ENCODE measurements at regions not wholly inside any gene's neighbourhood (a gene's known extent, or its start where the extent isn't known, plus 50 kb on each side); places are given as distances from the start of the nearest gene placed in this dataset.

GRCh38 chr7:54906963-54907362 lies 111.9 kb upstream of the EGFR start:
- dilution Hi-C loops (cut with HindIII; ENCODE audit: low sequenced_read_pairs, unreplicated experiment), result no loop called here
- 0 out of 3 replicates have a peak overlapping the region, but pooled peaks have one; percentile 26 for H2BK15ac ChIP-seq (ENCODE audit: low read depth, low read length)
- no peak overlapping the region for H3K9ac ChIP-seq (ENCODE audit: low read depth, low read length)
- H2AK5ac ChIP-seq (ENCODE audit: low read depth, low read length), result peak overlapping the region; percentile 62
- no peak overlapping the region for H2BK120ac ChIP-seq (ENCODE audit: low read depth, low read length)
- no peaks in the 10 kb centered on the region for H3K4me1 ChIP-seq (ENCODE audit: control insufficient read depth, insufficient read depth, low read length)
- ChIA-PET POLR2A (ENCODE audit: unreplicated experiment) (no interaction called here), CTCF (no interaction called here)
- no peaks in the 10 kb centered on the region for H3K36me3 ChIP-seq (ENCODE audit: control insufficient read depth, insufficient read depth, low read length)
- H2AK9ac ChIP-seq (replicated peaks; ENCODE audit: low read depth, low read length, poor library complexity), result no peak overlapping the region
- H3K4me2 ChIP-seq (ENCODE audit: low read depth, low read length), result no peak overlapping the region
- H3K18ac ChIP-seq (ENCODE audit: low read depth, low read length), result no peak overlapping the region
- H4K8ac ChIP-seq (ENCODE audit: low read depth in 2 of 2, low read length in 2 of 2), result no peak overlapping the region
- H3K79me1 ChIP-seq (ENCODE audit: low read depth in 1 of 2, low read length in 2 of 2), result no peaks in the 10 kb centered on the region
- no peak overlapping the region for H2AFZ ChIP-seq (replicated peaks; ENCODE audit: low read length, poor library complexity)
- H3K14ac ChIP-seq (replicated peaks; ENCODE audit: low read depth, low read length), result no peak overlapping the region
- H3K9me1 ChIP-seq (ENCODE audit: insufficient read depth, low read length), result no peaks in the 10 kb centered on the region
- H3K4ac ChIP-seq (ENCODE audit: low read depth, low read length), result no peak overlapping the region
- H2BK20ac ChIP-seq (ENCODE audit: low read depth, low read length), result peak overlapping the region; percentile 27; the same call in 1 of the 2 replicates
- no peak overlapping the region for H2BK5ac ChIP-seq (ENCODE audit: low read depth, low read length, poor library complexity, severe bottlenecking)
- H3K56ac ChIP-seq (ENCODE audit: extremely low read depth, insufficient read depth, low read length), result no peak overlapping the region
- no peak overlapping the region for H3K4me3 ChIP-seq (ENCODE audit: insufficient read depth, low read depth, low read length)
- no TSS peak for BruUV-seq (replicated peaks)
- H4K91ac ChIP-seq (ENCODE audit: insufficient read depth, low read depth, low read length), result no peak overlapping the region
- ATAC-seq (ENCODE audit: low read depth), result no peak
- WGBS, 2 experiments (ENCODE audit: extremely low coverage in 2 of 2, insufficient read length in 1 of 2), result no CpG with 5 or more reads among the region's 4 CpGs
- TF ChIP-seq BHLHE40 (IDR thresholded peaks at IDR 0.05; ENCODE audit: low read depth, low read length), result no peak
- TF ChIP-seq NFE2L2 (IDR thresholded peaks at IDR 0.05; ENCODE audit: low read depth, low read length), result no peak
- no peak for TF ChIP-seq POLR2A (IDR thresholded peaks at IDR 0.05; ENCODE audit: low read depth, low read length)
- no peak for TF ChIP-seq RFX5 (IDR thresholded peaks at IDR 0.05; ENCODE audit: low read depth, low read length)
- no peak for TF ChIP-seq RAD21 (IDR thresholded peaks at IDR 0.05; ENCODE audit: low read length)
- TF ChIP-seq SMC3 (IDR thresholded peaks at IDR 0.05; ENCODE audit: low read depth, low read length), result no peak
- no peak for TF ChIP-seq FOS (IDR thresholded peaks at IDR 0.05; ENCODE audit: low read depth, low read length)
- TF ChIP-seq RCOR1 (IDR thresholded peaks at IDR 0.05; ENCODE audit: insufficient replicate concordance, low read length), result no peak
- TF ChIP-seq MAFK (IDR thresholded peaks at IDR 0.05; ENCODE audit: low read depth, low read length), result no peak
- TF ChIP-seq, protein P1, sequence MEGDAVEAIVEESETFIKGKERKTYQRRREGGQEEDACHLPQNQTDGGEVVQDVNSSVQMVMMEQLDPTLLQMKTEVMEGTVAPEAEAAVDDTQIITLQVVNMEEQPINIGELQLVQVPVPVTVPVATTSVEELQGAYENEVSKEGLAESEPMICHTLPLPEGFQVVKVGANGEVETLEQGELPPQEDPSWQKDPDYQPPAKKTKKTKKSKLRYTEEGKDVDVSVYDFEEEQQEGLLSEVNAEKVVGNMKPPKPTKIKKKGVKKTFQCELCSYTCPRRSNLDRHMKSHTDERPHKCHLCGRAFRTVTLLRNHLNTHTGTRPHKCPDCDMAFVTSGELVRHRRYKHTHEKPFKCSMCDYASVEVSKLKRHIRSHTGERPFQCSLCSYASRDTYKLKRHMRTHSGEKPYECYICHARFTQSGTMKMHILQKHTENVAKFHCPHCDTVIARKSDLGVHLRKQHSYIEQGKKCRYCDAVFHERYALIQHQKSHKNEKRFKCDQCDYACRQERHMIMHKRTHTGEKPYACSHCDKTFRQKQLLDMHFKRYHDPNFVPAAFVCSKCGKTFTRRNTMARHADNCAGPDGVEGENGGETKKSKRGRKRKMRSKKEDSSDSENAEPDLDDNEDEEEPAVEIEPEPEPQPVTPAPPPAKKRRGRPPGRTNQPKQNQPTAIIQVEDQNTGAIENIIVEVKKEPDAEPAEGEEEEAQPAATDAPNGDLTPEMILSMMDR (conservative IDR thresholded peaks at IDR 0.05; ENCODE audit: low read depth, low read length), result no peak
- TF ChIP-seq MAZ (IDR thresholded peaks at IDR 0.05; ENCODE audit: borderline replicate concordance, low read depth, low read length), result no peak
- no peak for TF ChIP-seq USF2 (IDR thresholded peaks at IDR 0.05; ENCODE audit: low read depth, low read length)
- TF ChIP-seq CEBPB (IDR thresholded peaks at IDR 0.05; ENCODE audit: low read depth, low read length), result no peak
- TF ChIP-seq CHD1 (IDR thresholded peaks at IDR 0.05; ENCODE audit: low read depth, low read length), result no peak
- TF ChIP-seq ELK1 (IDR thresholded peaks at IDR 0.05; ENCODE audit: borderline replicate concordance, low read depth, low read length), result no peak
- H3K27ac ChIP-seq (ENCODE audit: insufficient read depth, low read length), result no peak overlapping the region
- no peaks in the 10 kb centered on the region for H4K20me1 ChIP-seq (ENCODE audit: insufficient read depth, low read length)
- H3K9me3 ChIP-seq (ENCODE audit: control insufficient read depth, insufficient read depth, low read length), result no peaks in the 10 kb centered on the region; the same call in 1 of the 2 replicates
- H3K23ac ChIP-seq (ENCODE audit: low read depth, low read length), result no peak overlapping the region
- intact Hi-C loops (cut with micrococcal nuclease), result no loop called here
- no peaks in the 10 kb centered on the region for H3K27me3 ChIP-seq (ENCODE audit: control insufficient read depth, insufficient read depth, low read length)
- no peak overlapping the region for H4K5ac ChIP-seq (ENCODE audit: low read depth, low read length)
- in situ Hi-C loops (cut with MboI; ENCODE audit: low sequenced_read_pairs), result no loop called here
- DNase-seq, result peak; percentile 35

All from IMR-90 (cell line).